GM19468 (cell line): ENCODE measurements at regions not wholly inside any gene's neighbourhood (a gene's known extent, or its start where the extent isn't known, plus 50 kb on each side); places are given as distances from the start of the nearest gene placed in this dataset.
"Not testable (repeated sequence)": the region's sequence is repeated elsewhere in the genome, so short reads cannot be mapped to it uniquely, and the experiment has no call there.

ENCODE experiments used
- ATAC-seq: cut with Tn5 transposase; IDR thresholded peaks from one replicate; pipeline ENCODE4 v1.9.1; 2021; ENCODE audit warnings: mild to moderate bottlenecking, moderate library complexity, moderate number of reproducible peaks; ENCODE audit not compliant: unreplicated experiment; ENCODE audit errors: extremely low read depth

- ATAC-seq, result no peak
Measured at GRCh38 chr11:86171627-86172026, 72.9 kb upstream of the EED start.

- no peak for ATAC-seq
Measured at GRCh38 chr11:86167499-86168164, 76.9 kb upstream of the EED start.

- not testable (repeated sequence) for ATAC-seq
Measured at GRCh38 chr11:86166287-86166686, 78.3 kb upstream of the EED start.

GRCh38 chr11:86164106-86164505 is 80.4 kb upstream of the EED start:
- no peak for ATAC-seq

GRCh38 chr11:86163221-86163876 is 81.2 kb upstream of the EED start:
- not testable (repeated sequence) for ATAC-seq

- ATAC-seq, result no peak
Measured at GRCh38 chr11:86162239-86162638, 82.3 kb upstream of the EED start.

GRCh38 chr11:86161837-86162236 is 82.7 kb upstream of the EED start:
- no peak for ATAC-seq

GRCh38 chr11:86161336-86161735 is 83.2 kb upstream of the EED start:
- no peak for ATAC-seq

GRCh38 chr11:86160541-86161149 is 83.9 kb upstream of the EED start:
- ATAC-seq, result no peak

GRCh38 chr11:86159581-86159891 is 85.0 kb upstream of the EED start:
- ATAC-seq, result no peak

GRCh38 chr11:86158704-86159580 is 85.6 kb upstream of the EED start:
- no peak for ATAC-seq

- no peak for ATAC-seq
Measured at GRCh38 chr11:86157797-86158378, 86.7 kb upstream of the EED start.

GRCh38 chr11:86156397-86156955 is 87.6 kb upstream of the PICALM start:
- no peak for ATAC-seq

GRCh38 chr11:86155200-86155844 is 86.4 kb upstream of the PICALM start:
- ATAC-seq, result no peak

- no peak for ATAC-seq
Measured at GRCh38 chr11:86153439-86153838, 84.6 kb upstream of the PICALM start.

- ATAC-seq, result no peak
Measured at GRCh38 chr11:86152901-86153300, 84.0 kb upstream of the PICALM start.

- no peak for ATAC-seq
Measured at GRCh38 chr11:86152006-86152862, 83.3 kb upstream of the PICALM start.

GRCh38 chr11:86151174-86152005 is 82.5 kb upstream of the PICALM start:
- ATAC-seq, result no peak
